22Rv1 (cell line): ENCODE measurements at regions not wholly inside any gene's neighbourhood (a gene's known extent, or its start where the extent isn't known, plus 50 kb on each side); places are given as distances from the start of the nearest gene placed in this dataset.

Experiments used
- H3K27ac ChIP-seq: fragments of 450-650 bp; 2 replicates; pipeline ENCODE4 v1.5.1; 2017
- CTCF ChIP-seq: fragments of 450-650 bp; IDR thresholded peaks from 2 replicates; pipeline ENCODE4 v1.5.1; 2017; ENCODE audit warnings: mild to moderate bottlenecking
- ZFX ChIP-seq: fragments of 450-650 bp; IDR thresholded peaks from 2 replicates; pipeline ENCODE4 v1.6.1; 2017; ENCODE audit warnings: antibody characterized with exemption, borderline replicate concordance

GRCh38 chr4:138677212-138677611 lies 338.4 kb upstream of the NOCT start:
- TF ChIP-seq ZFX (no peak), CTCF (no peak)
- H3K27ac ChIP-seq = no peak overlapping the region

- TF ChIP-seq CTCF = no peak
- TF ChIP-seq ZFX = no peak
- H3K27ac ChIP-seq = no peak overlapping the region
These were observed 339.9 kb upstream of the NOCT start for GRCh38 chr4:138675685-138676084.

DNA sequence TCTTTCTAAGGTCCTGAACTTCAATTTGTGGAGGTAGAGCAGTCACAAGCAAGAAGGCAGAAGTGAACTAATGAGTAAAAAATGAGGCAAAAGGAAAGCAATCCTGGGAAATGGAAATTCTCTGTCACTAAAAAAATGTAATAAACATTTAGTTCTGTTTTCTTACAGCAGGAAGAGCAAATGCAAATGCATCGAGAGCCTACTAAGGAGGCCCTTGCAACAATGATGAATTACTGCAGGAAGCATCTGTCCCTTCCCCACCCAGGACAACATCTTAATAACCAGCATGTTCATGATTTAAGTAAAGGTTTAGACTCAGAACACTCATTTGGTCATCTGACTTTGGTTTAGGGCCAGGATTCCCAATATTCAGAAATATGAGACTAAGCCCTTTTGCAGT lies 341.4 kb upstream of the NOCT start:
- TF ChIP-seq ZFX (no peak), CTCF (no peak)
- no peak overlapping the region for H3K27ac ChIP-seq

DNA sequence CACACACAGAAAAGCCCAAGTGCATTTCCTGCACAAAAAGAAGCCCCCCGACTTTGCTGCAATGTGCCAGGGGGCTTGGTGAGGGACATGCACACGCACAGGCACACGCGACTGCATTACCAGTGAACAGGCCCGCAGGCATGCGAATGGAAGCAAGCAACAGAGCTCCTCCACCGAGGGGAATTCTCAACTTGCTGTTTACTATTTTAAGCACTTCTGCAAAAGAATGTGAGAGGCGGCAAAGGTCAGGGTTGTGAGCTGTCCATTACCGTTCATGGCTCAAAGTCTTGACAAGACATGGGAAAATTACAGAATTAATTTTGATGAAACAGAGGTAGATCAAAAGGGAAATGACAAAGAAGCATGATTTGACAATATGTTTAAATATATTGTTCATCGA lies 342.5 kb upstream of the NOCT start:
- H3K27ac ChIP-seq = no peak overlapping the region
- no peak for TF ChIP-seq ZFX
- TF ChIP-seq CTCF = no peak

- no peak overlapping the region for H3K27ac ChIP-seq
- no peak for TF ChIP-seq CTCF
- no peak for TF ChIP-seq ZFX
These were observed 343.1 kb upstream of the NOCT start for GRCh38 chr4:138672393-138672976.

DNA sequence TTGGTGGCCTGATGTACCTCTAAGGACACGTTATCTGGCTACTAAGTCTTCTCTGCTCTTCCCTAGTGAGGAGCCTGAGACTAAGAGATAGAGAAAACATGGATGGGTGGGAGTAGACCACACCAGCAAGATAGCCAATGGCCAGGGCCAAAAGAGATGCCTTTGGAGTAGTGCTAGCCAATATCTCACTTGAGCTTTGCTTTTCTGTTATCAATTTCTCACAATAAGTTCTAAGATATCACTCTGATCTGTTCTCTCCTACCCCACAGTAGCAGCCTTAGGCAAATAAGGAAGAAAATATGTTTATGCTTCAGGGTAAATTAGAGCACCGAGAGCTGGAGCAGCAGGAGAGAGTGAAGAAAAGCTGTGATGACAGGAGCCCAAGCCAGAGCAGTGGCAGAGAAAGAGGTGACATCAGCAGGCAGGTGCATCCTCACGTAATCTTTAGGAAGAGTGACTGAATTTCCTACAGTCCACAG lies 343.9 kb upstream of the NOCT start:
- H3K27ac ChIP-seq = no peak overlapping the region

More for the DNA sequence above, 343.9 kb upstream of the NOCT start:
- no peak for TF ChIP-seq ZFX
- no peak for TF ChIP-seq CTCF
